ENCODE measurements at regions not wholly inside any gene's neighbourhood (a gene's known extent, or its start where the extent isn't known, plus 50 kb on each side); places are given as distances from the start of the nearest gene placed in this dataset.

DNA sequence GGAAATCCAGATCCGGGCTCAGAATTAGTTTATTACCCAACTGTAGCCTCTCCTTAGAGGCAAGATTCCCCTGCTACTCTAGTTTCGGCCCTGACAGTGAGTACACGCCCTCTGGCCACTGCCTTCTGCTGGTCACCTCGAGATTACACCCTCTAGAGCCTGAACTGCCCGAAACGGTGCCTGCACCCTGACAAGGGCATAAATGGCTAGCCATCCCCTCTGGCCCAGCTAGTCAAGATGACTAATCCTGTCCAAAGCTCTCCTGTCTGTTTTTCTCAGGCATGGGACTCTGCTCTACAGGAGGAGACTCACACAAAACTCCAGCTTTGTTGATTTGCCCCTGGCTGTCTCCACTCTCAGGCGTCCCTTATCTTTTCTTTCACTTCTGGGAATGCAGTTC lies 150.5 kb upstream of the UBE2E2 start:
- Histone ChIP-seq H3K4me1 (ENCODE audit: control insufficient read depth in 1 of 2, low read depth in 2 of 2) (no peaks in the 10 kb centered on the region), H3K36me3 (no peaks in the 10 kb centered on the region), H3K27ac (no peak overlapping the region), H3K27me3 (replicated peaks; ENCODE audit: insufficient read depth) (no peaks in the 10 kb centered on the region), H3K9me3 (no peaks in the 10 kb centered on the region), H3K4me3 (no peak overlapping the region)
- TF ChIP-seq CTCF (IDR thresholded peaks at IDR 0.05) = no peak
- no peak for ATAC-seq (ENCODE audit: insufficient number of reproducible peaks, low FRiP score, low read depth)
- no peak for DNase-seq (ENCODE audit: low spot score)

DNA sequence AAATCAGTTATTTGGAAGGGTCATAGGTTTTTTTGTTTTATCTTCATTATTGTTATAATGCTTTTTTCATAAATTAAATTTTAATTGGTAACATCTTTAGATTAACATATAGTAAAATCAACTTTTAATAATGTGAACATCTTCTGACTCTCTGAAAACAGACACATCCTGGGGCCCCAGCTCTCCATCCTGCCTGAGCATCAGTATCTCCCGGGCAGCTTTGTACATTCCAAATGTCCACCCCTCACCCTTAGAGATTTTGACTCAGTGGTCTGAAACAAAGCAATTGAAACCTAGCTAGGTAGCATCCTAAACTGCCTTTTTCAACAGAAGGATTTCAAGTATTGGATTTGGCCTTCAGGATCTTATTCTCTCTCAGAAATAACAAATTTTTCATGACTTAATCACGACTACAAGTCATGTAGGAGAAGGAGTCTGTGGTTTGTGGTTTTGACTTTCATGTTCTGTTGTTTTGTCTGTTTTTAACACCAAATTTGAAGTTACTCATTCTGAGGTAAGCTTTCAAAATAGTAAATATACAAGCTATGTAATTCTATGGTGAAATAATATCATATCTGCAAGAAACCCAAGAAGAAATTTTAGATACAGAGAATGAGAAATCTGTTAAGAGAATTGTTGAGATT lies 147.3 kb upstream of the UBE2E2 start:
- DNase-seq (ENCODE audit: low spot score) (no peak), ATAC-seq (ENCODE audit: insufficient number of reproducible peaks, low FRiP score, low read depth) (no peak)
- Histone ChIP-seq H3K9me3 (peaks cover 7% of the 10 kb centered on the region), H3K27me3 (replicated peaks; ENCODE audit: insufficient read depth) (no peaks in the 10 kb centered on the region), H3K4me3 (no peak overlapping the region), H3K36me3 (no peaks in the 10 kb centered on the region), H3K27ac (no peak overlapping the region), H3K4me1 (ENCODE audit: control insufficient read depth in 1 of 2, low read depth in 2 of 2) (no peaks in the 10 kb centered on the region)
- no peak for TF ChIP-seq CTCF (IDR thresholded peaks at IDR 0.05)

DNA sequence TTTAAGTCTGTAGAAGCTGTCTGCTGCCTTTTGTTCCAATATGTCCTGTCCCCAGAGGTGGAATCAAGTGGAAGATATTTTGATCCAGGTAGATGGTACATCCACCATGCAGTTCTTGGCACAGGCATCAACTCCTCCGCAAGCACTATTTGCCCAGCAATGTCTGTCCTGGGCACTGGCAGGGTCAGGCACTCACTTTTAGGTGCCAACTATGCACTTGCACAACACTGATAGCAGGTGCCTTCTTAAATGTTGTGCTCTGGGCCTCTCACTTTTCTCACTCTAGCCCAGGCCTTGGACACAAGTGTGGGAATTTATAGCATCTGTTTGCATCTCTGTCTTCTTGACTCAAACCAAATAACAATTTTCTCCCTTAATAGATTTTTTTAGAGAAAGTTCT lies 140.5 kb upstream of the UBE2E2 start:
- Histone ChIP-seq H3K4me1 (ENCODE audit: control insufficient read depth in 1 of 2, low read depth in 2 of 2) (no peaks in the 10 kb centered on the region), H3K9me3 (peaks cover 7% of the 10 kb centered on the region), H3K36me3 (no peaks in the 10 kb centered on the region), H3K27ac (no peak overlapping the region), H3K27me3 (replicated peaks; ENCODE audit: insufficient read depth) (no peaks in the 10 kb centered on the region), H3K4me3 (no peak overlapping the region)
- no peak for ATAC-seq (ENCODE audit: insufficient number of reproducible peaks, low FRiP score, low read depth)
- TF ChIP-seq CTCF (IDR thresholded peaks at IDR 0.05) = no peak
- DNase-seq (ENCODE audit: low spot score) = no peak

DNA sequence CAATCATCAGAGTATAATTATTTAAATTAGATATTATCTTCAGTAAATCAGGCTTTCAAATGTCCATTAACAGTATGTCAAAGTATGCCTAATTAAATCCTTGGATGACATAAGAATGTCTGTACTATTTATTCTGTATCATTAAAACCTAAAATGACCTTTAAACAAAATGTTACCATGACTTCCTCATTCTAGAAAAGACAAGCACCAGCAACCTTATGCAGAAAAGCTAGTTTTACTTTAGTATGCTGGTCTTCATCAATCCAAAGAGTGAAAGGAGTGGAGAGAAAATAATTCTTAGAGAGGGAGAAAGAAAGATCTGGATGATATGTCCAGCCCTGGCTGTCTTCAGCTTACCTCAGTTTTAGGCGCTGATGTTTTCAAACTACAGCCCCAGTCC lies 140.1 kb upstream of the UBE2E2 start:
- no peaks in the 10 kb centered on the region for H3K36me3 ChIP-seq
- H3K27me3 ChIP-seq (replicated peaks; ENCODE audit: insufficient read depth) = no peaks in the 10 kb centered on the region
- peaks cover 7% of the 10 kb centered on the region for H3K9me3 ChIP-seq
- DNase-seq (ENCODE audit: low spot score) = no peak
- ATAC-seq (ENCODE audit: insufficient number of reproducible peaks, low FRiP score, low read depth) = no peak
- H3K4me3 ChIP-seq = no peak overlapping the region
- H3K27ac ChIP-seq = no peak overlapping the region
- TF ChIP-seq CTCF (IDR thresholded peaks at IDR 0.05) = no peak
- H3K4me1 ChIP-seq (ENCODE audit: control insufficient read depth in 1 of 2, low read depth in 2 of 2) = no peaks in the 10 kb centered on the region

GRCh38 chr3:23067116-23067515 lies 136.0 kb upstream of the UBE2E2 start:
- Histone ChIP-seq H3K27ac (no peak overlapping the region), H3K27me3 (replicated peaks; ENCODE audit: insufficient read depth) (no peaks in the 10 kb centered on the region), H3K4me1 (ENCODE audit: control insufficient read depth in 1 of 2, low read depth in 2 of 2) (no peaks in the 10 kb centered on the region), H3K9me3 (no peaks in the 10 kb centered on the region), H3K4me3 (no peak overlapping the region), H3K36me3 (no peaks in the 10 kb centered on the region)
- DNase-seq (ENCODE audit: low spot score) (no peak), ATAC-seq (ENCODE audit: insufficient number of reproducible peaks, low FRiP score, low read depth) (no peak)
- no peak for TF ChIP-seq CTCF (IDR thresholded peaks at IDR 0.05)

All from thoracic aorta (tissue), 2 donors.